H1 (cell line): ENCODE measurements at regions not wholly inside any gene's neighbourhood (a gene's known extent, or its start where the extent isn't known, plus 50 kb on each side); places are given as distances from the start of the nearest gene placed in this dataset.

Source experiments
- CTCF ChIA-PET: fragments of 300-600 bp; sonication (Branson Sonifier 250); formaldehyde crosslinking; loops from one replicate; lab custom pipeline; 2021; ENCODE audit not compliant: partially characterized antibody; lab: Charles Lee
- POLR2A ChIA-PET: fragments of 300-600 bp; sonication (Branson Sonifier 250); formaldehyde crosslinking; loops from one replicate; lab custom pipeline; 2021; ENCODE audit warnings: inconsistent platforms; ENCODE audit not compliant: partially characterized antibody; lab: Charles Lee
- DNase-seq, 2 experiments: peaks; one replicate each; pipeline versions ENCODE4 v3.0.0 to v3.0.0-alpha.2; 2010 to 2022; ENCODE audit warnings: low spot score in 2 of 2, low read depth in 1 of 2, mixed read lengths in 1 of 2
- FAIRE-seq: peaks from 2 replicates; lab custom pipeline; 2011; peaks lifted over from hg19 to GRCh38; lab: Jason Lieb, UNC
- H2AFZ ChIP-seq: 2 replicates; pipeline ENCODE4 v1.8.1; 2012; ENCODE audit warnings: low read length, inconsistent platforms
- H2AK5ac ChIP-seq: 2 replicates; pipeline ENCODE4 v1.6.1; 2013; ENCODE audit warnings: low read depth, low read length
- H2BK120ac ChIP-seq: replicated peaks from 2 replicates; pipeline ENCODE3; 2013; ENCODE audit warnings: low read depth, low read length, inconsistent platforms
- H2BK12ac ChIP-seq: 2 replicates; pipeline ENCODE4 v1.6.1; 2013; ENCODE audit warnings: low read depth, low read length
- H2BK15ac ChIP-seq: 2 replicates; pipeline ENCODE4 v1.6.1; 2013; ENCODE audit warnings: low read length
- H2BK20ac ChIP-seq: 2 replicates; pipeline ENCODE4 v1.6.1; 2013; ENCODE audit warnings: low read length
- H2BK5ac ChIP-seq: 2 replicates; pipeline ENCODE4 v1.6.1; 2013; ENCODE audit warnings: low read depth, low read length
- H3K14ac ChIP-seq: 2 replicates; pipeline ENCODE4 v1.6.1; 2013; ENCODE audit warnings: inconsistent platforms; ENCODE audit not compliant: insufficient read length
- H3K18ac ChIP-seq: 2 replicates; pipeline ENCODE4 v1.6.1; 2013; ENCODE audit warnings: low read length; ENCODE audit errors: extremely low read depth
- H3K23ac ChIP-seq: 2 replicates; pipeline ENCODE4 v1.6.1; 2013; ENCODE audit warnings: inconsistent platforms; ENCODE audit not compliant: insufficient read length
- H3K23me2 ChIP-seq: 2 replicates; pipeline ENCODE4 v1.6.1; 2013; ENCODE audit warnings: low read depth, low read length
- H3K27ac ChIP-seq: 2 replicates; pipeline ENCODE4 v1.6.1; 2011; ENCODE audit warnings: low read depth, low read length, inconsistent platforms
- H3K27me3 ChIP-seq, 4 experiments: replicated peaks in 1 of 4; 1 replicate in 1 of 4; 2 replicates in 3 of 4; pipeline versions ENCODE4 v1.6.1 to v1.8.1; 2011 to 2013; ENCODE audit warnings: low read length in 3 of 4, mild to moderate bottlenecking in 3 of 4, inconsistent platforms in 2 of 4, mixed read lengths in 2 of 4, moderate library complexity in 1 of 4; ENCODE audit not compliant: control insufficient read depth in 3 of 4, insufficient read depth in 3 of 4; ENCODE audit errors: extremely low read depth in 1 of 4
- H3K36me3 ChIP-seq, 4 experiments: 2 replicates each; pipeline versions ENCODE4 v1.6.1 to v1.8.1; 2011 to 2013; ENCODE audit warnings: mild to moderate bottlenecking in 4 of 4, low read length in 3 of 4, moderate library complexity in 2 of 4, control low read depth in 1 of 4, inconsistent platforms in 1 of 4; ENCODE audit not compliant: insufficient read depth in 4 of 4, control insufficient read depth in 2 of 4
- H3K4ac ChIP-seq: replicated peaks from 2 replicates; pipeline ENCODE3; 2013; ENCODE audit warnings: low read length, low read depth, mixed read lengths, inconsistent platforms; ENCODE audit not compliant: insufficient read length
- H3K4me1 ChIP-seq, 4 experiments: replicated peaks in 1 of 4; 1 replicate in 1 of 4; 2 replicates in 3 of 4; pipeline versions ENCODE4 v1.6.1 to v1.8.1; 2011 to 2013; ENCODE audit warnings: low read length in 3 of 4, inconsistent platforms in 2 of 4, mixed read lengths in 1 of 4; ENCODE audit not compliant: insufficient read depth in 4 of 4, control insufficient read depth in 3 of 4
- H3K4me2 ChIP-seq, 2 experiments: 2 replicates each; pipeline versions ENCODE4 v1.6.1 to v1.8.1; 2011 to 2013; ENCODE audit warnings: low read depth in 2 of 2, low read length in 2 of 2, control low read depth in 1 of 2, inconsistent platforms in 1 of 2, mild to moderate bottlenecking in 1 of 2; ENCODE audit not compliant: insufficient read depth in 1 of 2
- H3K4me3 ChIP-seq, 4 experiments: fragments of 200-600, 300-600 bp in 1 of 4; sonication (generic), shearing (Covaris generic), sonication (Bioruptor Twin) in 1 of 4; 2 replicates each; pipeline versions ENCODE4 v1.5.1 to v1.8.1; 2011 to 2016; ENCODE audit warnings: low read length in 4 of 4, low read depth in 3 of 4, control low read depth in 2 of 4, inconsistent platforms in 2 of 4, mild to moderate bottlenecking in 2 of 4, mixed read lengths in 1 of 4, moderate library complexity in 1 of 4; ENCODE audit not compliant: insufficient read depth in 2 of 4; ENCODE audit errors: extremely low read depth in 1 of 4
- H3K56ac ChIP-seq: replicated peaks from 2 replicates; pipeline ENCODE3; 2013; ENCODE audit warnings: low read depth, mild to moderate bottlenecking, mixed read lengths, low read length, inconsistent platforms; ENCODE audit not compliant: insufficient read length
- H3K79me1 ChIP-seq: 2 replicates; pipeline ENCODE4 v1.6.1; 2013; ENCODE audit warnings: low read depth, low read length, control low read depth
- H3K79me2 ChIP-seq, 2 experiments: 2 replicates each; pipeline versions ENCODE4 v1.6.1 to v1.8.1; 2012 to 2013; ENCODE audit warnings: low read length in 2 of 2, mild to moderate bottlenecking in 2 of 2, inconsistent platforms in 1 of 2; ENCODE audit not compliant: insufficient read depth in 2 of 2, control insufficient read depth in 1 of 2
- H3K9ac ChIP-seq, 4 experiments: replicated peaks in 1 of 4; 1 replicate in 1 of 4; 2 replicates in 3 of 4; pipeline versions ENCODE4 v1.6.1 to v1.8.1; 2011 to 2013; ENCODE audit warnings: low read depth in 3 of 4, low read length in 3 of 4, control low read depth in 2 of 4, mild to moderate bottlenecking in 2 of 4, moderate library complexity in 2 of 4, inconsistent platforms in 1 of 4; ENCODE audit errors: extremely low read depth in 1 of 4
- H3K9me3 ChIP-seq, 2 experiments: 2 replicates each; pipeline versions ENCODE4 v1.6.1 to v1.8.1; 2012 to 2013; ENCODE audit warnings: mild to moderate bottlenecking in 2 of 2, moderate library complexity in 2 of 2, control low read depth in 1 of 2, inconsistent platforms in 1 of 2, low read depth in 1 of 2, low read length in 1 of 2, mixed read lengths in 1 of 2; ENCODE audit not compliant: insufficient read depth in 2 of 2
- H4K20me1 ChIP-seq, 2 experiments: replicated peaks in 1 of 2; 2 replicates each; pipeline versions ENCODE3 to v1.8.1; 2011 to 2013; ENCODE audit warnings: inconsistent platforms in 2 of 2, low read length in 2 of 2, mild to moderate bottlenecking in 1 of 2; ENCODE audit not compliant: insufficient read depth in 2 of 2, control insufficient read depth in 1 of 2
- H4K5ac ChIP-seq: 2 replicates; pipeline ENCODE4 v1.6.1; 2013; ENCODE audit warnings: low read length, low read depth, mixed read lengths, inconsistent platforms; ENCODE audit not compliant: insufficient read length
- H4K8ac ChIP-seq: 2 replicates; pipeline ENCODE4 v1.8.0; 2013; ENCODE audit warnings: mild to moderate bottlenecking, moderate library complexity, low read length, inconsistent platforms; ENCODE audit not compliant: insufficient read depth; ENCODE audit errors: extremely low read depth
- H4K91ac ChIP-seq: replicated peaks from 2 replicates; pipeline ENCODE3; 2013; ENCODE audit warnings: low read length, mixed read lengths, inconsistent platforms; ENCODE audit not compliant: insufficient read length
- RAD21 ChIP-seq, 2 experiments: IDR thresholded peaks in 1 of 2; conservative IDR thresholded peaks in 1 of 2; 2 replicates each; pipeline ENCODE4 v1.6.1; 2011; ENCODE audit warnings: low read depth in 2 of 2, low read length in 2 of 2, improper control_type of control experiment in 1 of 2, inconsistent platforms in 1 of 2, mild to moderate bottlenecking in 1 of 2, moderate library complexity in 1 of 2
- SRF ChIP-seq: IDR thresholded peaks from 2 replicates; pipeline ENCODE4 v1.6.1; 2011; ENCODE audit warnings: mild to moderate bottlenecking, low read depth, low read length, moderate library complexity
- WGBS, 2 experiments: shearing (Covaris generic) in 1 of 2; methylation state at CpG; one replicate each; pipeline versions ENCODE4 v1.1.6 to v1.1.7; 2013 to 2015; ENCODE audit warnings: low lambda C conversion rate in 2 of 2, mixed read lengths in 2 of 2, inconsistent platforms in 1 of 2, low coverage in 1 of 2, missing lambda C conversion rate in 1 of 2; ENCODE audit not compliant: insufficient replicate concordance in 2 of 2, insufficient coverage in 1 of 2, insufficient read length in 1 of 2; ENCODE audit errors: extremely low coverage in 1 of 2, missing lambda C conversion rate in 1 of 2; 5-methylcytosine and 5-hydroxymethylcytosine counted together
- TF ChIP-seq, protein P1 (sequence below): IDR thresholded peaks from 2 replicates; pipeline ENCODE4 v1.6.1; 2011; ENCODE audit warnings: low read depth, mild to moderate bottlenecking, low read length; ENCODE audit not compliant: insufficient read depth
- TF ChIP-seq, protein P2 (sequence below), 3 experiments: IDR thresholded peaks; 1 replicate in 2 of 3; 2 replicates in 1 of 3; pipeline versions ENCODE4 v1.5.1 to v1.6.1; 2011; ENCODE audit warnings: low read length in 3 of 3, mild to moderate bottlenecking in 3 of 3, inconsistent platforms in 2 of 3, low read depth in 1 of 3, moderate library complexity in 1 of 3; ENCODE audit not compliant: insufficient read depth in 1 of 3; ENCODE audit errors: control extremely low read depth in 1 of 3
- TF ChIP-seq, protein P3 (sequence below): IDR thresholded peaks from 2 replicates; pipeline ENCODE4 v1.6.1; 2012; ENCODE audit warnings: inconsistent platforms
- TF ChIP-seq, protein P4 (sequence below): IDR thresholded peaks from 2 replicates; pipeline ENCODE4 v1.6.1; 2012; ENCODE audit warnings: low read length, inconsistent platforms

DNA sequence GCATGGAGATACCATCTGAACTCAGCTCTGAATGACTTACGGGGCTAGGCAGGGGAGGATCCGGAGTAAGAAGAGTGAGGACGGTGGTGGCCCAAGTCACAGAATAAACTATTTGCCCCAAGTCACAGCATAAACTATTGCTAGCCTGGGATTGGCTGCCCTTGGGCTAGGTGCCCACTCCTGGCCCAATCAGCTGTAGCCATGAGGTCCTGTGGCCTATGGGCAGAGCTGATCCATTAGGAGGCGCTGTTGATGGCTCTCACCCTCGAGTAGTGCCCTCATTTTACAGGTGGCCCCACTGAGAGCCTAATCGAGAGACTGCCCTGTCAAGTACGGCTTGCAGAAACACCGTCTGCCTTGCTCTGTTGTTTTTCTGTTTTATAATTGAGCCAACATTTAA, 62.3 kb upstream of the ZNF423 start:
- H3K23me2 ChIP-seq, result no peaks in the 10 kb centered on the region
- H3K4me2 ChIP-seq, result no peak overlapping the region
- H3K27ac ChIP-seq, result no peak overlapping the region
- H3K9me3 ChIP-seq, result no peaks in the 10 kb centered on the region
- no peaks in the 10 kb centered on the region for H3K79me2 ChIP-seq
- no peaks in the 10 kb centered on the region for H3K36me3 ChIP-seq
- 91% methylated on average over 8 of the region's 8 CpGs; no CpG with 5 or more reads in 1 of the 2 experiments for WGBS, 2 experiments
- no peak overlapping the region for H2BK5ac ChIP-seq
- H4K8ac ChIP-seq, result no peak overlapping the region
- no peak overlapping the region for H3K18ac ChIP-seq
- H3K23ac ChIP-seq, result no peak overlapping the region
- FAIRE-seq, result no peak
- peaks cover 0 to 4% (median 1%) of the 10 kb centered on the region in 4 experiments; a peak in 5 of 7 replicates for H3K4me1 ChIP-seq
- H2BK15ac ChIP-seq, result no peak overlapping the region
- H3K14ac ChIP-seq, result no peak overlapping the region
- no peaks in the 10 kb centered on the region; a peak in 1 of 7 replicates for H3K27me3 ChIP-seq
- H2AK5ac ChIP-seq, result no peak overlapping the region
- ChIA-PET POLR2A (interaction anchor here (1.0 kb wide), 1 partner anchor 397 kb away, joined by 3 read pairs; no protein-coding TSS in a partner anchor), CTCF (interaction anchor here (0.6 to 3.4 kb wide), 16 partner anchors 10 to 944 kb away, joined by 3 to 8 read pairs (median 4); no protein-coding TSS in a partner anchor)
- H2BK20ac ChIP-seq, result no peak overlapping the region
- H4K91ac ChIP-seq, result no peak overlapping the region
- no peaks in the 10 kb centered on the region for H3K79me1 ChIP-seq
- TF ChIP-seq SRF, result no peak
- TF ChIP-seq, protein P1, sequence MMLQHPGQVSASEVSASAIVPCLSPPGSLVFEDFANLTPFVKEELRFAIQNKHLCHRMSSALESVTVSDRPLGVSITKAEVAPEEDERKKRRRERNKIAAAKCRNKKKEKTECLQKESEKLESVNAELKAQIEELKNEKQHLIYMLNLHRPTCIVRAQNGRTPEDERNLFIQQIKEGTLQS, result no peak
- TF ChIP-seq RAD21 (IDR thresholded peaks at IDR 0.05 in 1 of 2, conservative IDR thresholded peaks at IDR 0.05 in 1 of 2; ENCODE audit: low read depth in 2 of 2, low read length in 2 of 2), result peak in 1 of 2 experiments; percentile 26; a peak in 1 of 4 replicates
- TF ChIP-seq, protein P2, sequence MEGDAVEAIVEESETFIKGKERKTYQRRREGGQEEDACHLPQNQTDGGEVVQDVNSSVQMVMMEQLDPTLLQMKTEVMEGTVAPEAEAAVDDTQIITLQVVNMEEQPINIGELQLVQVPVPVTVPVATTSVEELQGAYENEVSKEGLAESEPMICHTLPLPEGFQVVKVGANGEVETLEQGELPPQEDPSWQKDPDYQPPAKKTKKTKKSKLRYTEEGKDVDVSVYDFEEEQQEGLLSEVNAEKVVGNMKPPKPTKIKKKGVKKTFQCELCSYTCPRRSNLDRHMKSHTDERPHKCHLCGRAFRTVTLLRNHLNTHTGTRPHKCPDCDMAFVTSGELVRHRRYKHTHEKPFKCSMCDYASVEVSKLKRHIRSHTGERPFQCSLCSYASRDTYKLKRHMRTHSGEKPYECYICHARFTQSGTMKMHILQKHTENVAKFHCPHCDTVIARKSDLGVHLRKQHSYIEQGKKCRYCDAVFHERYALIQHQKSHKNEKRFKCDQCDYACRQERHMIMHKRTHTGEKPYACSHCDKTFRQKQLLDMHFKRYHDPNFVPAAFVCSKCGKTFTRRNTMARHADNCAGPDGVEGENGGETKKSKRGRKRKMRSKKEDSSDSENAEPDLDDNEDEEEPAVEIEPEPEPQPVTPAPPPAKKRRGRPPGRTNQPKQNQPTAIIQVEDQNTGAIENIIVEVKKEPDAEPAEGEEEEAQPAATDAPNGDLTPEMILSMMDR (IDR thresholded peaks at IDR 0.05; ENCODE audit: control extremely low read depth in 1 of 3, insufficient read depth in 1 of 3, low read depth in 1 of 3, low read length in 3 of 3), result peak in 2 of 3 experiments; percentile 46 to 63; a peak in 2 of 4 replicates
- TF ChIP-seq, protein P3, sequence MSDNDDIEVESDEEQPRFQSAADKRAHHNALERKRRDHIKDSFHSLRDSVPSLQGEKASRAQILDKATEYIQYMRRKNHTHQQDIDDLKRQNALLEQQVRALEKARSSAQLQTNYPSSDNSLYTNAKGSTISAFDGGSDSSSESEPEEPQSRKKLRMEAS, result peak; percentile 46; the same call in 1 of the 2 replicates
- TF ChIP-seq, protein P4, sequence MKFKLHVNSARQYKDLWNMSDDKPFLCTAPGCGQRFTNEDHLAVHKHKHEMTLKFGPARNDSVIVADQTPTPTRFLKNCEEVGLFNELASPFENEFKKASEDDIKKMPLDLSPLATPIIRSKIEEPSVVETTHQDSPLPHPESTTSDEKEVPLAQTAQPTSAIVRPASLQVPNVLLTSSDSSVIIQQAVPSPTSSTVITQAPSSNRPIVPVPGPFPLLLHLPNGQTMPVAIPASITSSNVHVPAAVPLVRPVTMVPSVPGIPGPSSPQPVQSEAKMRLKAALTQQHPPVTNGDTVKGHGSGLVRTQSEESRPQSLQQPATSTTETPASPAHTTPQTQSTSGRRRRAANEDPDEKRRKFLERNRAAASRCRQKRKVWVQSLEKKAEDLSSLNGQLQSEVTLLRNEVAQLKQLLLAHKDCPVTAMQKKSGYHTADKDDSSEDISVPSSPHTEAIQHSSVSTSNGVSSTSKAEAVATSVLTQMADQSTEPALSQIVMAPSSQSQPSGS, result no peak
- TF ChIP-seq, all 59 proteins: peak for 3
- H2AFZ ChIP-seq, result no peak overlapping the region
- no peaks in the 10 kb centered on the region for H4K20me1 ChIP-seq
- peak; percentile 15 to 54 for DNase-seq
- H3K4ac ChIP-seq, result no peak overlapping the region
- no peak overlapping the region for H3K4me3 ChIP-seq
- no peak overlapping the region for H2BK120ac ChIP-seq
- H4K5ac ChIP-seq, result no peak overlapping the region
- H3K9ac ChIP-seq, result no peak overlapping the region
- H2BK12ac ChIP-seq, result no peak overlapping the region
- no peak overlapping the region for H3K56ac ChIP-seq
